NCI-H226 (cell line): ENCODE measurements at regions not wholly inside any gene's neighbourhood (a gene's known extent, or its start where the extent isn't known, plus 50 kb on each side); places are given as distances from the start of the nearest gene placed in this dataset.

Experiments
- DNase-seq: peaks from one replicate; pipeline ENCODE4 v3.0.0-alpha.2; 2015

DNA sequence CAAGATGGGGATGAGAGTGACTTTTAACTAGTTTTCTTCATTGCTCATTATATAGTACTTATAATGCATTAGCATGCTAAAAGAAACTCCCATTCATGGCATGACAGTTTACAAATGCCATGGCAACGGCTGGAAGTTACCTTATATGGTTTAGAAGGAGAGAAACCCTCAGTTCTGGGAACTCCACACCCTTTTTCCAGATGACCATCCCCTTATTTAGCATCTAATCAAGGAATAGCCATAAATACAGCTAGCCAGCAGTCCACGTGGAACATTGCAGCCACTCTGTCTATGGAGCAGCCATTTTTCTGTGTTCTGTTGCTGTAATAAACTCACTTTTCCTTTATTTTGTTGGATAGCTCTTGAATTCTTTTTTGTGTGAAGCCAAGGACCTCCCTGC, 1137.8 kb downstream of the CDH18 start:
- DNase-seq: no peak

DNA sequence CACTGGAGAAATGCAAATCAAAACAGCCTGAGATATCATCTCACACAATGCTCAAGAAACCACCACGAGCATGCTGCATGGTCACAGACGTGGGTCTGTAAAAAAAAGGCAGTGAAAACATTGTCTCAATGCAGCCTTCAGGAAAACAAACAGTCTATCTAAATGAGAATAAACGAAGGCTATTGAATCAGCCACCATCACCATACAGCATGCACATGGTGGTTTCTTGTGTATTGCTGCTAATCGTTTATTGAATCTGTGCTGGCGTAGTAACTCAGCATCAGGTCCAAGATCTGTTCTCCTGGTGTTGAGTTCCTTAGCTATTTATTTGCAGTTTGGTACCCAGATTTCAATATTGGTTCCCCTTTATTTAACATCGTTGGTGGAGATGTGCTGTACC, 1115.0 kb downstream of the CDH18 start:
- no peak for DNase-seq

DNA sequence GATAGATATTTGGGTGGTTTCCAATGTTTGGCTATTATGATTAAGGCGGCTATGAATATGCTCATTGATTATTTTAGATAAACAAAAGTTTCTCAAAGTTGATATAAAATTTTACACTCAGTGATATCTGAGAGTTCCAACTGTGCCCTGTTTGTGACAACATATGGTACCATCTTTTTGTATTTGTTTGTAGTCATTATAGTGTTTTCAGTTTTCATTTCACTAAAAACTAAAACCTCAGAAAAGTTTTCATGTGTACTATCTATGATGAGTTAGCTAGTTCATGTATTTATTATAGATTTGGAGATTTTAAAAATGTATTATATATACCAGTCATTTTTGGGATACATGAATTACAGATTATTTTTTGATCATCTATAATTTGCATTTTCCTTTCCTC, 1111.4 kb downstream of the CDH18 start:
- no peak for DNase-seq

DNA sequence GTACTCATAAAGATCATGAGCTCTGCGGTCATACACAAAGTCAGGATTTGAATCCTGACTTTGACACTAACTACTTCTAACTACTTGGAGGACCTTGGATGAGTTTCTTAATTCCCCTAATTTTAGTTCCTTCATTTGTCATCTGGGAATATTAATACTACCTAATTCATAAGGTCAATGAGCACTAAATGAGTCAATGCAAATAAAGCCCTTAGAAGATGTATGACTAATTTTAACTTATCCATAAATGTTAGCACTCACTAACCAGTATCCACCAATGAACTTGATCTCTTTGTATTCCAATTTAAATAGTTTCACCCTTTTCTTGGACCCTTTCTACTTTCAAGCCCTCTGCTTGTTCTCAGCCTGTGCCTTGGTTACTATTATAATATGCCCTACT, 1106.4 kb downstream of the CDH18 start:
- DNase-seq: no peak

DNA sequence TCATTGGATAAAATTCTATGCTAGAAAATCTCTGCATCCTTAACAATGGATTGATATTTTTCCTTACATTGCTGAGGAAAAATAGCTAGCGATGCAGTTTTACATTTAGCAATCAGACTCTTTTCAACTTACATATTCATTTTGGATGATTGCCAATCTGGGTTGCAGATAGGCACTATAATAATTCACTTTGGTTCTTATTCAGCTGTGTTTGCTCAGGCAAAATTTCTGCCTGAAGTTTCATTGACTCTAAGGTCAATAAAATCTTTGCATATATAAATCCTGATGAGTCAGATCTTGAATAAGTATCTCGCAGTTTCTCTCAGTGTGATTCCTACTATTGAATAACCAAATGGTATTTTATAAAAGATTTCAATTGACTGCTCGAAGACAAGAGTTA, 1105.8 kb downstream of the CDH18 start:
- DNase-seq: no peak

DNA sequence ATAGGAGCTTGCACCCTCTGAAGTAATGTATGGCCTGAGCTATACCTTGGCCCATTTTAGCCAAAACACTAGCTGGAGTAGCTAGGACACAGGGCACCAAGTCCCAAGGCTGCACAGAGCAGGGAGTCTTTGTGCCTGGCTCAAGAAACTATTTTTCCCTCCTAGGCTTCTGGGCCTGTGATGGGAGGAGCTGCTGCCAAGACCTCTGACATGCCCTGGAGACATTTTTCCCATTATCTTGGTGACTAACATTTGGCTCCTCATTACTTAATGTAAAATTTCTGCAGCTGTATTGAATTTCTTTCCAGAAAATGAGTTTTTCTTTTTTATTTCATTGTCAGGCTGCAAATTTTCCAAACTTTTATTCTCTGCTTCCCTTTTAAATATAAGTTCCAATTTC, 1099.2 kb downstream of the CDH18 start:
- DNase-seq: no peak

DNA sequence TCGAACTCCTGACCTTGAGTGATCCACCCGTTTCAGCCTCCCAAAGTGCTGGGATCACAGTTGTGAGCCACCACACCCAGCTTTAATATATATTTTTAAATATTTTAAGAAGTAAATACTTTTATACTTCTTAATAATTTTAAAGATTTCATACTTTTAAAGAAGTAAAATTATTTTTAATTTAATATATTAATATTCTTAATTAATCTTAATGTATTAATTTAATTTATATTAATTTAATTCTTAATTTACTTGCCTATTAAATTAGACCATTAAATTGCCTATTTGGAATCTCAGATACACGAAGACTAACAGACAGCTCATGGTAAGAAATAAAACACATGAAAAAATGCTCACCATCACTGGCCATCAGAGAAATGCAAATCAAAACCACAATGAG, 1087.4 kb downstream of the CDH18 start:
- DNase-seq: no peak

DNA sequence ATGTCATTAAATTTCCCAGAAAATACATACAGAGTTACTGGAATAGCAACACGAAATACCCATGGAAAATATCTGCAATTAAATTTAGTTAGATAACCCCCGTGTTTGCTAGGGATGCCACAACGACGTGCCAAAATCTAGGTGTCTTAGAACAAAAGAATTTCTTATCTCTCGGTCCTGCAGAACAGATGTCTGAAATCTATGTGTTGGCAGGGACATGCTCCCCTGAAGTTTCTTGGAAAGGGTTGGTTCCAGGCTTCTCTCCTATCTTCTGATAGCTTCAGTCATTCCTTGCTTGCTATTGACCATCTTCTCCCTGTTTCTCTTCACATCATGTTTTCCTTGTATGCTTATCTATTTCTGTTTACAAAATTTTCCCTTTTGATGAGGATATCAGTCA, 1067.0 kb downstream of the CDH18 start:
- DNase-seq: no peak

DNA sequence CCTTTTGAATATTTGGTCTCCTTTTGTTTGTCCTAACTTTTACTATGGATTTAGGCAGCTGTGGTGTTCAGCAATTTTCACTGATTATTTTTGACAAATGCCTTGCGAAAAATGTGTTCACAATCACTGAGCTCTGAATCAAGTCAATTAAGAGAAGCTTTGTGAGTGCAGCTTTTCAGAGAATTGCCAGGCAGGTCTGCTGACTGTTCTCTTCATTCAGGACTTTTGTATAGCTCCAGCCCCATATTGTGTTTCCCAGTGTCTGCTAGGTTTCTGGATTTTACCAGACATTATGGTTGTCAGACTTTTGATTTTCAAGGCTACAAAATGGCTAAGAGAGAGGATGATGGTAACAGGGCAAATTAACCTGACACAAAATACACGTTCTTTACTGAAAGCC, 1055.9 kb downstream of the CDH18 start:
- no peak for DNase-seq

DNA sequence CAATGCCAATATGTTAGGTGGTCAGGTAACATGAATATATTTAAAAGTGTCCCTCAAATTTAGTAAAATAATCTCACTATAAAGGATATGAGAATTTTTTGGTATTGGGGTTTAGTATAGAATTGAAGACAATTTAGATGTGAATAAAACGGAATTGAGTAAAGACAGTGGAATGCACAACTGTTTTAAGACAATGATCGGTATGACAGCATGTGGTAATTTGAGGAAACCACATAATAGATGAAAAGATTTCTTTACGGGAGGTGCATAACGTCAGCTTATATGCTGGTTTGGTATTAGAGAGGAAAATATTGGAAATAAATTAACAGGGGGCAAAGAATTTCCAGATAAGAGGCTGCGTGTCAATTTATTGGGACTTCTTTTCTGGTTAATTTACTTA, 1043.2 kb downstream of the CDH18 start:
- DNase-seq: no peak

DNA sequence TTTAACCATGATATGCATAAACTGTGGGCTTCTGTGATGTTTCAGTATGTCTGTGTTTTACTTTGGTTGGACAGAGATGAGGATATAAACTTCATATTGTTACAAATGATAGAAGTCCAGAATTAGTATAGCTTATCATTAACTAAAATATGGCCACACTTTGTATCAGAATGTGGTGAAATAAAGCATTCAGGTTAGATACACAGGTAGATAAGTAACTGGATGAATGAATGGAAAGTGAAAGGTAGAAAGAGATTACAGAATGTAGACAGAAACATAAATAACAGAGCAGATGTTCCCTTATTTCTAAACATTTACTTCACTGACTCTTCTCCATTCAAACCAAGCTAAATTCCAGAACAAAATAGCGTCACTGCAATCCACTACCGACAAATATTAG, 1033.8 kb downstream of the CDH18 start:
- no peak for DNase-seq

DNA sequence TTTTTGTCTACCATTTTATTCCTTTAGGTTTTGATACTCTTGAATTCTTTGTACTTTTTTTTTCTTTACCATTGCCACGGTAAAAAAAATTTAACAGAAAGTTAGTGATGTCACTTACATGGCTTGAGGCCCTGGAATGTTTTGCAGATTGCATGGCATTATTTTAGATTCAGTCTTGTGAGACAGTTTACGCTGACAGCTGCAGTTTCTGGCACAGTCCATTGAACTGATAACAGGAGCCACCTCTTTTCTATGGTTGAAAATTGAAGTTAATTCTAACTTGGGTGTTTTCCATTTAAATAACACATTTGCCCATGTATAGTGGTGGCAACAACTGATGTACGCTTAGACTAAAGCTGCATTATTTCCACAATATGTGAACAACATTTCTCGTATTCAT, 1028.5 kb downstream of the CDH18 start:
- no peak for DNase-seq

DNA sequence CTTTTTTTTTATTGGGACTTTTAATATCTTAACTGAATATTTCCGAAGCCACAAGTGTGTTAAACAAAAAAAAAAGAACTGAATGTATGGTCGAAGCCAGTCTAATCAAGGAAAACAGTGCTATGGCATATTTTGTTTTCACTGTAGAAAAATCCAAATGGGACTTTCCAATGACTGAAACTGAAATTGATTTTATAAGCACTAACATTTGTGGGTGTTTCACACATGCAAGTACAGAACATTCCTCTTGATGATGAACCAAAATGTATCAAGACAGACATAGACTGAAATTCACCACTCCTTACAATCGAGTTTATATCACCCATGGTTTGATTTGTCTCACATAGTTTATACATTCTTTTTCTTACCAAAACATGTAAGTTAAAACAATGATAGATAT, 1026.8 kb downstream of the CDH18 start:
- DNase-seq: no peak

DNA sequence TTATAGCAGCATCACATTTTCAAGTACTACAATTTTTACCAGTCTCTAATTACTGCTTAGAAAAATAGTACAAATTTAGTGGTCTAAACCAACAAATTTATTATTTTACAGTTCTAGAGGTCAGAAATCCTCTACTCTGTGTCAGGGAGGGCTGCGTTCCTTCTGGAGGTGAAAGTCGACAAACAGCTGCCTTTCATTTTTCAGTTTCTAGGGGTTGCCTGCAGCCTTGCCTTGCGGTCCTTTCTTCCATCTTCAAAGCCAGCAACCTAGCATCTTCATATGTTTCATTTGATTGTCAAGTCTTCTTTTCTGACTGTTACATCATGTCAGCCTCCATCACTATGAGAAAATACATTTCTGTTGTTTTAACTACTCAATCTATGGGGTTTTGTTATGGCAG, 1022.1 kb downstream of the CDH18 start:
- no peak for DNase-seq

DNA sequence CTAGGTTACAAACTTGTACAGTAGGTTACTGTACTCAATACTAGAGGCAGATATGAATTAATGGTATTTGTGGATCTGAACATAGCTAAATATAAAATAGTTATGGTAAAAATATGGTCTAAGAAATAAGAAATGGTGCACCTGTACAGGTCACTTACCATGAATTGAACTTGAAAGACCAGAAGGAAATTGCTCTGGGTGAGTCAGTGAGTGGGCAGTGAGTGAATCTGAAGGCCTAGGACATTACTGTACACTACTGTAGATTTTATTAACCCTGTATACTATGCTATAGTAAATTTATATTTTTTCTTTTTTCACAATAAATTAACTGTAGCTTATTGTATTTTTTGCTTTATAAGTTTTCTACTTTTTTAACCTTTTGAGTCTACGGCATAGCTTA, 1020.4 kb downstream of the CDH18 start:
- DNase-seq: no peak

DNA sequence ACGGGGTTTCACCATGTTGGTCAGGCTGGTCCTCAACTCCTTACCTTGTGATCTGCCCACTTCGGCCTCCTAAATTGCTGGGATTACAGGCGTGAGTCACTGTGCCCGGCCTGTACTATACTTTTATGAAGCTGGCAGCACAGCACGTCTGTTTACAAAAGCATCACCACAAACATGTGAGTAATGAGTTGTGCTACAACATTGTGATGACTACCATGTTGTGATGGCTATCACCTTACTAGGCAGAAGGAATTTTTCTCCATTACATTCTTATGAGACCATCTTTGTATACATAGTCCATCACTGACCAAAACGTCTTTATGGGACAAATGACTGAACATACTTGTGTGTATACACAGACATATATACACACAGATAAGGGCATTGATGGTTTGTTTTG, 1019.0 kb downstream of the CDH18 start:
- DNase-seq: no peak

DNA sequence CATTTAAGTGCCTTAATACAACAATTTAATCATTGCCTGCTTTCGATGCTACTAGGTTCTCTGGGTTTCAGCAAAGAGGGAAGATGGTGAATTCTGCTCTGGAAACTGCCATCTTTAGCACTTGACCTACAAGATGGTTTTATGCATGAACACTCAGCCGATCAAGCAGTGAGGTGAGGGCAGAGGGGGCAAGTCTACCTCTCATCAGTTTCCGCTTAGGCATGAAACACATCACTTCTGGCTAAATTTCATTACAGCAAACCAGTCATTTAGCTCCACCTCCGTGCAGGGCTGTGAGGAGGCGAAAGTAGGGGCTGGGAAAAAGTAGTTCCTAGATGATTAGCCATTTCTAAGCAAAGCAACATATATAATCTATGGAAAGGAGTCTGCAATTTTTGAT, 1018.0 kb downstream of the CDH18 start:
- DNase-seq: no peak

DNA sequence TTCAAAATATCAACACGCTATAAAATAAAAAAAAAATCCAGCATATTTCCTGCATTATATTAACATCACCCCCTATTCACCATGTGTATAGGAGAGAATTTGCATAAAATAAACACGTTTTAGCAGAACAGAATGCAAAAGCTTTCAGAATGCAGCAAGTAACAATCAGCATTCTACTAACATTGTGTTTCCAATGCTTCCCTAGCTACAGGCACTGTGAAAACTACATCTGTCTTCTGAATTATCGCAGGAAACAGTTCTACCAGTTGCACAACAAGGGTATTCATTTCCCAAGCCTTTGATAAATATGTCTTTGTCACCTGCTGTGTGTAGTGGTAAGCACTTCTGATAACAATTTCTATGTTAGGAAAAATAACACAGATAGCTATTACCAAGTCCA, 1015.8 kb downstream of the CDH18 start:
- DNase-seq: no peak

DNA sequence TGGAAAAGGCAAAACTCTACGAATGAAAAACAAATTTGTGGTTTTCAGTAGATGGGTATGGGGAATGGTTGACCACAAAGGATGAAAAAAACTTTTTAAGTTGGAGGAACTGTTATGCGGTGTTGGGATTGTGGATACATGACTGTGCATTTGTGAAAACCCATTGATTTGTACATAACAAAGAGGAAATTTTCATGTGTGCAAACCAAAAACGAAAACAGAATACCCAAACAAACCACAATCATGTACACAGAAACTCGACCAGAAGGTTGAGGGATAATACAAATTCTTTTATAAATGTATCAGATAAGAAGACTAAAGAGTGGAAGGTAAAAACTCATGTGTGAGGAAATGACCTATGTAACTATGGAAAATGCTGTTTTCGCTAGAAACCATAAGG, 1012.4 kb downstream of the CDH18 start:
- no peak for DNase-seq

DNA sequence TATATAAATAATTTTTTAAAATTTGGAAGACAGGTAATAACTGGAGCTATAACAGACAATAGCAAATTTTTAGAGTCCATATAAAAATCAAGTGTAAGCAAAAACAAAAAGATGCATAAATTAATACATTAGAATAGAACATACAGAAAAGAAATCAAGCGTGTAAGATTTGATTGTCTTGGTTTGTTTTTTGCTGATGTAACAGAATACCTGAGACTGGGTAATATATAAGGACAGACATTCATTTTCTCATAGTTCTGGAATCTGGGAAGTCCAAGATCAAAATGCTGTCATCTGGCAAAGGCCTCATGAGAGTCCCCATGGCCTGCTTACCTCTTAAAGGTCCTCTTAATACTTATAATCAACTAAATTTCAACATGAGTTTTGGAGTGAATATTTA, 1010.1 kb downstream of the CDH18 start:
- DNase-seq: no peak

DNA sequence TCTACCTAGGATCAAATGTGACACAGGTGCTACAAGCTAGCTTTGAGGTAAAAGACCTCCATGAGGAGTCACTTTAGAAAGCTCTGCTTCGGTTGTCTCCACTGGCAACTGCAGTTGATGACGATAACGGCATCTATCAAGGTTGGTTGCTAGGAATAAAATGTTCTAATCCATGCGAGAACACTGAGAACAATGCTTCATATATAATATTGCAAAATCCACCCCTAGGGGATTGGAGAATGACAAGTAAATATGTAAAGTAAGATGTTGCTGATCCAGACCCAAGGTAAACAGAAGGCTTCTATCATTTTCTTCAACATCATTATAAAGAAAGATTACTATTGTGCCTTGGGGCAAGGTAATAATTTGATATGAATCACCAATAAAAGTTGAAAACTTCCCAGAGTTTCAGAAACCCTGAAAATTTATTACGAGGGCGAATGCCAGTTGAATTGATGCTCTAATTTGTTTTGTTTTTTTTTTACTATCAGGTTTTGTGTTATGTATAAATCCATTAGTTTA, 1003.4 kb downstream of the CDH18 start:
- no peak for DNase-seq

DNA sequence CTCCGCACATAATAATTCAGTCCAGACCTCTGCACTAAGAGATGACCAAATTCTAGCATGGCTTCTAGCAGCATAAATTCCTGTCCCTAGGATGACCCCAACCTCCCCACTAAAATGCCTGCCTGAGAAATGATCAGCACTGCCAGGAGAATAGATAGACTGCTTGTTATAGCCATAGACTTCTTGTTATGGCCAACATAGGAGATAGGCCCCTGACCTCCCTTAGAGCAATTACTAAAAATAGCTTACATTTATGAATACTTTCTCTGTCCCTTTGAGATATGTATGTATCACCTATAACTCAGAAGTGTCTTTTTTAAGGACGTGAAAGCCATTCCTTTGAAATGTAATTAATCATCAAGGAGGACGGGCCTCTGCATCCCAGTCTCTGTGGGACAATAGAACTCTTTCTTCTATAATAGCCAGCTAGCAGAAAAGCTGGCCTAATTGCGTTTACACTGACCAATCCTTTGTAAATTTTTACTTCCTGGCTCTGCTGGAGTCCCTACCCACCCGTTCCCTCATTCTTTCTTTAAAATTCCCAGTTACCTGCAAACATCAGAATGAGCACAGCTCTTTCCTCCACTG, 1002.7 kb downstream of the CDH18 start:
- no peak for DNase-seq

DNA sequence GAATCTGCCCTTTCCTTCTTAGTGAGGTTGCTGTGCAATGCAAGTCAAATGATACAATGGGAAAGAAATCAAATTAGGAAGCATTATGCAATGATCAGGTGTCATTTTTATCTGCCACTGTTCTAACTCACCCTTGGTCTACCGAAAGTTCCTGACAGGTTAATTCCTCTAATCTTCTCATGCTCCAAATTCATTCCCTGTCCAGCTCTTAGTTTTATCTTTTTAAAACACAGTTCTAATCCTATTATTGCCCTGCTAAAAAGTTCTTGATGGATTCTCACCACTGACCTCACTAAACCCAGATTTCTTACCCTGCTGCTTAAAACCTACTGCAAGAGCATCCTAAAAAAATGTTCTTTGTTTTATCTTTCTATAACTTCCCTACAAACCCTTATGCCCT, 1000.9 kb downstream of the CDH18 start:
- DNase-seq: no peak

DNA sequence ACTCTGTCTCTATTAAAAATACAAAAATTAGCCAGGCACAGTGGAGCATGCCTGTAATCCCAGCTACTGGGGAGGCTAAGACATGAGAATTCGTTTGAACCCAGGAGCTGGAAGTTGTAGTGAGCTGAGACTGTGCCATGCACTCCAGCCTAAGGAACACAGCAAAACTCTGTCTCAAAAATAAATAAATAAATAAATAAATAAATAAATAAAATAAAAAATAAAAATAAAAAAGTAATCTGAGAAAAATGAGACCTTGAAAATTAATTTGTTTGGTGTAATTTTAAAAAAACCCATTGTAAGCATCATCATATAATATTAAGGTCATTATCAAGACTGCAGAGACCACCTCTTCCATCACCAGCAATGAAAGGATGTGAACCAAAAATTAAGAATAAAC, 997.1 kb downstream of the CDH18 start:
- no peak for DNase-seq

DNA sequence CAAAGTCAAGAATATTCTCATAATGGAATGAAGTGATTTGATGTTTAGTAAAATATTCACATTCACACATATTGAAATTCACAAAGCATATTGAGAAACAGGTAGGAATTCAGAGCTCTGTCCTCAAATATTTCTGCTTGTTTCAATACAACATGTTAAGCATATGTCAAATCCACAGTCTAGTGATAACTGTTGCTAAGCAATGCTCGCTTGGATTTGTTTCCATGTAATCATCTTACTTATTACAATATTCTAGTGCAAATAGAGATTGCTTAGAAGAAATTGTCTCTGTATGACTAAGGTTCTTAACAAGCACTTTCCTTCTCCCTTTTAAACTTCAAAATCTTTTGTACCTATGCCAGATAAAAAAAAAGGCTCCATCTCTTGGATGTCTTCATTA, 995.7 kb downstream of the CDH18 start:
- DNase-seq: no peak

DNA sequence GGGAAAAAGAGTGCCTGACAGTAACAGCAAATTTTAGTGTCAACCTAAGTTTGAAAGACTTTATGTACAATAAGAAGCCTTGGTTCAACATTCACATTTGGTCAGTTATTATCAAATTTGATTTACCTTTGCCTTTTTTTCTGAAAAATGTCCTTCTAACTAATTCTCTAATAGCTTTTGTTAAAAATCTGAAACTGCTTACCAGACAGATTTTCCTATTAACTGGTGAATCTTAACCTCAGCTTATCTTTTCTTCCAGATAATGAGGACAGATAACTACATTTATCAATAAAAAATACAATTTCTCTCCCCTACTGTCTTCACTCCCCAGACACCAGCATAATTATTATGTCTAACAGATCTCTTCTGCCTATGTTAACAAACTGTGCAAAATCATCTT, 988.5 kb downstream of the CDH18 start:
- no peak for DNase-seq
